IMR-90 (cell line): ENCODE measurements at regions not wholly inside any gene's neighbourhood (a gene's known extent, or its start where the extent isn't known, plus 50 kb on each side); places are given as distances from the start of the nearest gene placed in this dataset.

Experiments used
- ATAC-seq: fragments of 200-7000 bp; cut with Tn5 transposase; 2 replicates; pipeline ENCODE4 v1.9.1; 2020; ENCODE audit warnings: low read depth, mild to moderate bottlenecking, moderate library complexity
- BruUV-seq: library from RNA; stranded (reverse); fragments of 400-500 nt; replicated peaks from 2 replicates; lab custom pipeline; 2021; lab: Mats Ljungman, UMichigan
- CTCF ChIA-PET: fragments of 300-600 bp; formaldehyde crosslinking; extraction: SDS; loops from one replicate; lab custom pipeline; 2021; ENCODE audit warnings: antibody characterized with exemption; lab: Yijun Ruan, JAX
- POLR2A ChIA-PET: fragments of 300-600 bp; sonication (Branson Sonifier 250); formaldehyde crosslinking; loops from one replicate; lab custom pipeline; 2022; ENCODE audit warnings: antibody characterized with exemption; ENCODE audit not compliant: unreplicated experiment; lab: Charles Lee
- DNase-seq: peaks from one replicate; pipeline ENCODE4 v3.0.0; 2013
- H2AFZ ChIP-seq: replicated peaks from 2 replicates; pipeline ENCODE3; 2013; ENCODE audit warnings: low read length, mild to moderate bottlenecking; ENCODE audit not compliant: poor library complexity
- H2AK5ac ChIP-seq: 2 replicates; pipeline ENCODE4 v1.6.1; 2013; ENCODE audit warnings: low read depth, low read length, inconsistent platforms
- H2AK9ac ChIP-seq: replicated peaks from 2 replicates; pipeline ENCODE3; 2013; ENCODE audit warnings: mild to moderate bottlenecking, low read depth, low read length, moderate library complexity; ENCODE audit not compliant: poor library complexity
- H2BK120ac ChIP-seq: 2 replicates; pipeline ENCODE4 v1.6.1; 2013; ENCODE audit warnings: low read depth, low read length, inconsistent platforms
- H2BK15ac ChIP-seq: 3 replicates; pipeline ENCODE4 v1.6.1; 2013; ENCODE audit warnings: low read depth, low read length, inconsistent platforms
- H2BK20ac ChIP-seq: 2 replicates; pipeline ENCODE4 v1.6.1; 2013; ENCODE audit warnings: low read depth, mild to moderate bottlenecking, inconsistent platforms, low read length, moderate library complexity
- H2BK5ac ChIP-seq: 2 replicates; pipeline ENCODE4 v1.6.1; 2013; ENCODE audit warnings: mild to moderate bottlenecking, low read depth, low read length, inconsistent platforms; ENCODE audit not compliant: poor library complexity, severe bottlenecking
- H3K14ac ChIP-seq: replicated peaks from 2 replicates; pipeline ENCODE4 v1.6.1; 2013; ENCODE audit warnings: low read depth, low read length, inconsistent platforms
- H3K18ac ChIP-seq: 2 replicates; pipeline ENCODE4 v1.6.1; 2013; ENCODE audit warnings: low read depth, low read length, control low read depth
- H3K23ac ChIP-seq: 2 replicates; pipeline ENCODE4 v1.6.1; 2013; ENCODE audit warnings: low read depth, low read length, inconsistent platforms
- H3K27ac ChIP-seq: 2 replicates; pipeline ENCODE4 v1.5.1; 2013; ENCODE audit warnings: mild to moderate bottlenecking, control low read depth, low read length; ENCODE audit not compliant: insufficient read depth
- H3K27me3 ChIP-seq: 2 replicates; pipeline ENCODE4 v1.6.1; 2013; ENCODE audit warnings: low read length; ENCODE audit not compliant: control insufficient read depth, insufficient read depth
- H3K36me3 ChIP-seq: 2 replicates; pipeline ENCODE4 v1.6.1; 2013; ENCODE audit warnings: low read length, mixed read lengths; ENCODE audit not compliant: control insufficient read depth, insufficient read depth
- H3K4ac ChIP-seq: 2 replicates; pipeline ENCODE4 v1.6.1; 2013; ENCODE audit warnings: low read depth, low read length, inconsistent platforms
- H3K4me1 ChIP-seq: 2 replicates; pipeline ENCODE4 v1.6.1; 2013; ENCODE audit warnings: low read length, mixed read lengths; ENCODE audit not compliant: control insufficient read depth, insufficient read depth
- H3K4me2 ChIP-seq: 2 replicates; pipeline ENCODE4 v1.6.1; 2013; ENCODE audit warnings: low read depth, mild to moderate bottlenecking, control low read depth, low read length, moderate library complexity
- H3K4me3 ChIP-seq: 2 replicates; pipeline ENCODE4 v1.5.1; 2013; ENCODE audit warnings: low read depth, mild to moderate bottlenecking, control low read depth, low read length, moderate library complexity; ENCODE audit not compliant: insufficient read depth
- H3K56ac ChIP-seq: 2 replicates; pipeline ENCODE4 v1.6.1; 2013; ENCODE audit warnings: low read length, inconsistent platforms; ENCODE audit not compliant: insufficient read depth; ENCODE audit errors: extremely low read depth
- H3K79me1 ChIP-seq, 2 experiments: 2 replicates each; pipeline ENCODE4 v1.6.1; 2013; ENCODE audit warnings: low read length in 2 of 2, inconsistent platforms in 1 of 2, low read depth in 1 of 2
- H3K9ac ChIP-seq: 2 replicates; pipeline ENCODE4 v1.6.1; 2013; ENCODE audit warnings: low read depth, low read length, control low read depth
- H3K9me1 ChIP-seq: 2 replicates; pipeline ENCODE4 v1.6.1; 2013; ENCODE audit warnings: low read length, inconsistent platforms; ENCODE audit not compliant: insufficient read depth
- H3K9me3 ChIP-seq: 2 replicates; pipeline ENCODE4 v1.6.1; 2013; ENCODE audit warnings: low read length; ENCODE audit not compliant: control insufficient read depth, insufficient read depth
- H4K20me1 ChIP-seq: 2 replicates; pipeline ENCODE4 v1.6.1; 2013; ENCODE audit warnings: low read length, inconsistent platforms; ENCODE audit not compliant: insufficient read depth
- H4K5ac ChIP-seq: 2 replicates; pipeline ENCODE4 v1.6.1; 2013; ENCODE audit warnings: mild to moderate bottlenecking, low read depth, low read length, control low read depth
- H4K8ac ChIP-seq, 2 experiments: 2 replicates each; pipeline ENCODE4 v1.6.1; 2013; ENCODE audit warnings: low read depth in 2 of 2, low read length in 2 of 2, control low read depth in 1 of 2, inconsistent platforms in 1 of 2
- H4K91ac ChIP-seq: 2 replicates; pipeline ENCODE4 v1.6.1; 2013; ENCODE audit warnings: low read depth, low read length, inconsistent platforms; ENCODE audit not compliant: insufficient read depth
- WGBS, 2 experiments: methylation state at CpG; one replicate each; pipeline versions ENCODE4 v1.1.5 to v1.1.7; 2013; ENCODE audit warnings: missing lambda C conversion rate in 2 of 2; ENCODE audit not compliant: insufficient read length in 1 of 2; ENCODE audit errors: extremely low coverage in 2 of 2; 5-methylcytosine and 5-hydroxymethylcytosine counted together
- dilution Hi-C: fragments of 300-500 bp; cut with HindIII; formaldehyde crosslinking; loops from one replicate; pipeline ENCODE4 v1.14.3; 2018; ENCODE audit warnings: low sequenced_read_pairs; ENCODE audit not compliant: unreplicated experiment
- in situ Hi-C: fragments of 300-500 bp; cut with MboI; formaldehyde crosslinking; loops from 3 replicates; pipeline ENCODE4 v1.14.3; 2019; ENCODE audit warnings: low sequenced_read_pairs, inconsistent platforms, mixed read lengths
- intact Hi-C: fragments of 100-400 bp; cut with micrococcal nuclease; formaldehyde crosslinking; loops from 2 replicates; pipeline ENCODE4 v1.10.0; 2022
- TF ChIP-seq, protein P1 (sequence below): fragments of 150-350 bp; IDR thresholded peaks from 2 replicates; pipeline ENCODE4 v1.6.1; 2016; ENCODE audit warnings: low read depth, mild to moderate bottlenecking, low read length, moderate library complexity, borderline replicate concordance

DNA sequence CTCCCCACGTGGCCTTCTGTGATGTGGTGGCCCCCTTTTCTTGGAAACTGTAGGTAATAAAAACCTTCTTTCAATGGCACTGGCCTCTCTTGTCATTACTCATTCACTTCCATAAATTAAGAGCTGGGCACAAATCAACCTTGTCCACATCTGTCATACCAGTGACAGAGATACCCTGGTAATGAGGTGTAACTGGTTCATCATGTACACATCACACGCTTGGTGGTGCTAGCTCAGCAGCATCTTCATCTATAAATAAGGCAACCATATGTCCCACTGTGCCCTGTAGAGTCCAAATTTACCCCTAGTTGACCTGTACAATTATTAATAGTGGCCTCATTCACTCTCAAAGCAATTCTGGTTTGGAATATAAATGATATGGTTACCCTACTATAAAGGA lies 245.6 kb downstream of the HIVEP2 start:
- no peak overlapping the region for H2AK5ac ChIP-seq
- ChIA-PET CTCF (no interaction called here), POLR2A (no interaction called here)
- TF ChIP-seq, protein P1, sequence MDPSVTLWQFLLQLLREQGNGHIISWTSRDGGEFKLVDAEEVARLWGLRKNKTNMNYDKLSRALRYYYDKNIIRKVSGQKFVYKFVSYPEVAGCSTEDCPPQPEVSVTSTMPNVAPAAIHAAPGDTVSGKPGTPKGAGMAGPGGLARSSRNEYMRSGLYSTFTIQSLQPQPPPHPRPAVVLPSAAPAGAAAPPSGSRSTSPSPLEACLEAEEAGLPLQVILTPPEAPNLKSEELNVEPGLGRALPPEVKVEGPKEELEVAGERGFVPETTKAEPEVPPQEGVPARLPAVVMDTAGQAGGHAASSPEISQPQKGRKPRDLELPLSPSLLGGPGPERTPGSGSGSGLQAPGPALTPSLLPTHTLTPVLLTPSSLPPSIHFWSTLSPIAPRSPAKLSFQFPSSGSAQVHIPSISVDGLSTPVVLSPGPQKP = no peak
- no peak overlapping the region for H2BK5ac ChIP-seq
- no peak overlapping the region for H2BK120ac ChIP-seq
- no peaks in the 10 kb centered on the region for H3K27me3 ChIP-seq
- no peak overlapping the region for H3K14ac ChIP-seq
- H2BK20ac ChIP-seq = no peak overlapping the region
- H4K5ac ChIP-seq = no peak overlapping the region
- H3K9me1 ChIP-seq = no peaks in the 10 kb centered on the region
- no peak overlapping the region for H3K9ac ChIP-seq
- DNase-seq = no peak
- H4K91ac ChIP-seq = no peak overlapping the region
- no peak overlapping the region for H2BK15ac ChIP-seq
- no peak for ATAC-seq
- no peak overlapping the region for H4K8ac ChIP-seq
- no peak overlapping the region for H3K4ac ChIP-seq
- H2AFZ ChIP-seq = no peak overlapping the region
- H3K27ac ChIP-seq = no peak overlapping the region
- H3K9me3 ChIP-seq = no peaks in the 10 kb centered on the region
- intact Hi-C loops (no loop called here), dilution Hi-C loops (no loop called here), in situ Hi-C loops (loop anchor here (25.0 kb wide), 1 partner anchor 1313 kb away; the partner anchor contains the start of gene PLAGL1)
- H3K23ac ChIP-seq = no peak overlapping the region
- no peak overlapping the region for H3K4me3 ChIP-seq
- no TSS peak for BruUV-seq
- no peak overlapping the region for H2AK9ac ChIP-seq
- H3K18ac ChIP-seq = no peak overlapping the region
- no peaks in the 10 kb centered on the region; the same call in 1 of the 2 replicates for H3K4me1 ChIP-seq
- no CpG with 5 or more reads among the region's 2 CpGs for WGBS, 2 experiments
- H4K20me1 ChIP-seq = no peaks in the 10 kb centered on the region
- H3K36me3 ChIP-seq = no peaks in the 10 kb centered on the region
- H3K4me2 ChIP-seq = no peak overlapping the region
- no peak overlapping the region for H3K56ac ChIP-seq
- H3K79me1 ChIP-seq = no peaks in the 10 kb centered on the region
